HuH-7 (cell line): ENCODE measurements at regions not wholly inside any gene's neighbourhood (a gene's known extent, or its start where the extent isn't known, plus 50 kb on each side); places are given as distances from the start of the nearest gene placed in this dataset.

Source experiments
- DNase-seq: peaks from one replicate; pipeline ENCODE4 v3.0.0; 2011; ENCODE audit warnings: low spot score

- no peak for DNase-seq
Measured at GRCh38 chr1:93815366-93816110, 63.5 kb downstream of the DNTTIP2 start.

- no peak for DNase-seq
Measured at GRCh38 chr1:93814795-93815340, 64.1 kb downstream of the DNTTIP2 start.

- peak; percentile 39 for DNase-seq
Measured at GRCh38 chr1:93814059-93814794, 64.8 kb downstream of the DNTTIP2 start.

GRCh38 chr1:93813076-93813475 is 65.9 kb downstream of the DNTTIP2 start:
- DNase-seq: peak; percentile 28

GRCh38 chr1:93811326-93812065 is 67.5 kb downstream of the DNTTIP2 start:
- DNase-seq: no peak

- DNase-seq: no peak
Measured at GRCh38 chr1:93810316-93810715, 68.7 kb downstream of the DNTTIP2 start.

- no peak for DNase-seq
Measured at GRCh38 chr1:93808871-93809270, 70.1 kb downstream of the DNTTIP2 start.

GRCh38 chr1:93807311-93807930 is 71.6 kb downstream of the DNTTIP2 start:
- no peak for DNase-seq

GRCh38 chr1:93805027-93805610 is 73.9 kb downstream of the DNTTIP2 start:
- no peak for DNase-seq

GRCh38 chr1:93804412-93804811 is 74.6 kb downstream of the DNTTIP2 start:
- DNase-seq: no peak

GRCh38 chr1:93801471-93801870 is 77.5 kb downstream of the DNTTIP2 start:
- DNase-seq: peak; percentile 37

GRCh38 chr1:93800856-93801255 is 78.2 kb downstream of the DNTTIP2 start:
- DNase-seq: no peak

- no peak for DNase-seq
Measured at GRCh38 chr1:93798291-93798690, 80.7 kb downstream of the DNTTIP2 start.

- DNase-seq: no peak
Measured at GRCh38 chr1:93784538-93784937, 94.5 kb downstream of the DNTTIP2 start.

- no peak for DNase-seq
Measured at GRCh38 chr1:93783876-93784275, 95.1 kb downstream of the DNTTIP2 start.

GRCh38 chr1:93779540-93780165 is 98.0 kb upstream of the BCAR3 start:
- DNase-seq: no peak

GRCh38 chr1:93778457-93778856 is 96.8 kb upstream of the BCAR3 start:
- no peak for DNase-seq

- no peak for DNase-seq
Measured at GRCh38 chr1:93777255-93777654, 95.6 kb upstream of the BCAR3 start.

GRCh38 chr1:93776728-93777127 is 95.1 kb upstream of the BCAR3 start:
- DNase-seq: no peak

- DNase-seq: no peak
Measured at GRCh38 chr1:93775224-93775623, 93.6 kb upstream of the BCAR3 start.

- no peak for DNase-seq
Measured at GRCh38 chr1:93774707-93775106, 93.1 kb upstream of the BCAR3 start.
